ENCODE measurements at regions not wholly inside any gene's neighbourhood (a gene's known extent, or its start where the extent isn't known, plus 50 kb on each side); places are given as distances from the start of the nearest gene placed in this dataset.

DNA sequence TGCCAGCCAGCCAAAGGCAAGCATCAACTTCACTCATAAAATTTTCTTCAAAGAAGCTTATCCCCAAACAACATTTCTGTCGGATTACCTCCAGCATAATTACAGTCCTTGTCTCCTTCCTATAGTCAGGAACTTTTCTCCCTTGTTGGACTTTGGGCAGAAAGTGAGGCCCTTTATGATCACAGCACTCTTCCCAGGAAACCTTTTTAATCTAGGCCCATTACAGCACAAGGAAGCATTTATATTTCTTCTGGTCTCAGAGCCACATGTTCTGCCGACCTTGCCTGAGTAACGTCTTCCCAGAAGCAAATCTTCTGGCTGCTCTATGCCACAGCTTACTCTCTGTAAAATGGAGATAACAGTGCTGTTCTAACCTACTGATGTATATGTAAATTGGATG, 437.2 kb upstream of the SLC35B3 start:
- intact Hi-C loops (cut with DNase I, micrococcal nuclease) = no loop called here
- DNase-seq (no peak), ATAC-seq (no peak)
- Histone ChIP-seq H3K4me3 (no peak overlapping the region), H3K9me3 (no peaks in the 10 kb centered on the region), H3K36me3 (ENCODE audit: low read depth) (no peaks in the 10 kb centered on the region), H3K4me1 (ENCODE audit: low read depth) (no peaks in the 10 kb centered on the region)
- TF ChIP-seq, protein P1, sequence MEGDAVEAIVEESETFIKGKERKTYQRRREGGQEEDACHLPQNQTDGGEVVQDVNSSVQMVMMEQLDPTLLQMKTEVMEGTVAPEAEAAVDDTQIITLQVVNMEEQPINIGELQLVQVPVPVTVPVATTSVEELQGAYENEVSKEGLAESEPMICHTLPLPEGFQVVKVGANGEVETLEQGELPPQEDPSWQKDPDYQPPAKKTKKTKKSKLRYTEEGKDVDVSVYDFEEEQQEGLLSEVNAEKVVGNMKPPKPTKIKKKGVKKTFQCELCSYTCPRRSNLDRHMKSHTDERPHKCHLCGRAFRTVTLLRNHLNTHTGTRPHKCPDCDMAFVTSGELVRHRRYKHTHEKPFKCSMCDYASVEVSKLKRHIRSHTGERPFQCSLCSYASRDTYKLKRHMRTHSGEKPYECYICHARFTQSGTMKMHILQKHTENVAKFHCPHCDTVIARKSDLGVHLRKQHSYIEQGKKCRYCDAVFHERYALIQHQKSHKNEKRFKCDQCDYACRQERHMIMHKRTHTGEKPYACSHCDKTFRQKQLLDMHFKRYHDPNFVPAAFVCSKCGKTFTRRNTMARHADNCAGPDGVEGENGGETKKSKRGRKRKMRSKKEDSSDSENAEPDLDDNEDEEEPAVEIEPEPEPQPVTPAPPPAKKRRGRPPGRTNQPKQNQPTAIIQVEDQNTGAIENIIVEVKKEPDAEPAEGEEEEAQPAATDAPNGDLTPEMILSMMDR (IDR thresholded peaks at IDR 0.05) = no peak

DNA sequence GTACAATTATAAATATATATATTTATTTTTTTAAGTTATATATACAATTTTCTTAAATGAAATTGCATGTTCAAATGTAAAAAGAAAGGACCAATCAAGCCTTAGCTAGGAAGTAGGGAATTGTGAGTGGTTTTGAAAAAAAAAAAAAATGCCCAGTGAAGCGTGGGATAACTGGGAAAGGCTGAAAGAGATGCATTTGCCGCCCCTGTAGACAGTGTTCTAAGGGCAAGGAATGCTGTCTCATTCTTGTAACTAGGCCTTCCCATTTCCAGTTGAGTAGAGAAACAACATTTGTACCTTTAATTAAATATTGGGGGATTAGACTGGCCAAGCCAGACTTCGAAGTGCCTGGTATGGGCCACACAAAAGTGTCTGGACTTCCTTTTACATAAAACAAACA, 430.1 kb upstream of the SLC35B3 start:
- TF ChIP-seq, protein P1 (IDR thresholded peaks at IDR 0.05) = no peak
- Histone ChIP-seq H3K9me3 (no peaks in the 10 kb centered on the region), H3K4me1 (ENCODE audit: low read depth) (no peaks in the 10 kb centered on the region), H3K4me3 (no peak overlapping the region), H3K36me3 (ENCODE audit: low read depth) (no peaks in the 10 kb centered on the region)
- ATAC-seq = no peak
- no peak for DNase-seq
- intact Hi-C loops (cut with DNase I, micrococcal nuclease) = no loop called here

DNA sequence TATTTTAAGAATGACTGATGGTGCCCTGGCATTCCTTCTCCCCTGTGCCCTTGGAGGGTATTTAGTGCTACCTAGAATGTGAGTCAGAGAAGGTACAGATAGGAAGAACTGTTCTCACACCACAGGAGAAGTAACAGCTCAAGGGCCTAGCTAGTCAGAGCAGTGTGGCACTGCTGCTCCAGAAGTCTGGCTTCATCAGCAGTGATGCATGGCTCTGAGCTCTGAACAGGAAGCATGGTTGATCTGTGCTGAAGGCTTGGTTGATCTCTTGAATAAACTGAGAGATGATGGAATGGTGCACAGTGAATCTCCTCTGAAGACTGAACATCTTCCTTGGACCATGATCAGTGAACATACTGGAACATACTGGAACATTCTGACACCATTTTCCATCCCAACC, 425.3 kb upstream of the SLC35B3 start:
- intact Hi-C loops (cut with DNase I, micrococcal nuclease) = no loop called here
- Histone ChIP-seq H3K4me1 (ENCODE audit: low read depth) (no peaks in the 10 kb centered on the region), H3K4me3 (no peak overlapping the region), H3K36me3 (ENCODE audit: low read depth) (no peaks in the 10 kb centered on the region), H3K9me3 (no peaks in the 10 kb centered on the region)
- DNase-seq = no peak
- no peak for ATAC-seq
- TF ChIP-seq, protein P1 (IDR thresholded peaks at IDR 0.05) = no peak

DNA sequence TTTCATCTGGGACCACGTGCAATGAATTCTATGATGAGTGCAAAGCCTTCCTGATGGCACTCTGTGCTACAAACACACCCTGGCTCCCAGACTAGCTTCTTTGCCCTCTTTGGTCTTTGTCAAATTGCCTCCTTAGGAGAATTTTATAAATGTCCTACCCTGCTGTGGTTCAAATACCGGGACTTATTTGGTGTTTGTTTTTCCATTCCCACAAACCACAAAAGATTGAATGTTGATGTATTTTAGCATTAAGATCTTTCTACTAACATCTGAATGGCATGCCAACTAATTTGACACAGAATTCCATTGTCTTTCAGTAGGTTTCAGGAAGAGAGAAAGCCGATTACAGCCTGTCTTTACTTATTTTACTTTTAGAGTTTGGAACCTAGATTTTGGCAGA, 424.2 kb upstream of the SLC35B3 start:
- Histone ChIP-seq H3K4me1 (ENCODE audit: low read depth) (no peaks in the 10 kb centered on the region), H3K9me3 (no peaks in the 10 kb centered on the region), H3K36me3 (ENCODE audit: low read depth) (no peaks in the 10 kb centered on the region), H3K4me3 (no peak overlapping the region)
- no peak for DNase-seq
- intact Hi-C loops (cut with DNase I, micrococcal nuclease) = no loop called here
- TF ChIP-seq, protein P1 (IDR thresholded peaks at IDR 0.05) = no peak
- ATAC-seq = no peak

DNA sequence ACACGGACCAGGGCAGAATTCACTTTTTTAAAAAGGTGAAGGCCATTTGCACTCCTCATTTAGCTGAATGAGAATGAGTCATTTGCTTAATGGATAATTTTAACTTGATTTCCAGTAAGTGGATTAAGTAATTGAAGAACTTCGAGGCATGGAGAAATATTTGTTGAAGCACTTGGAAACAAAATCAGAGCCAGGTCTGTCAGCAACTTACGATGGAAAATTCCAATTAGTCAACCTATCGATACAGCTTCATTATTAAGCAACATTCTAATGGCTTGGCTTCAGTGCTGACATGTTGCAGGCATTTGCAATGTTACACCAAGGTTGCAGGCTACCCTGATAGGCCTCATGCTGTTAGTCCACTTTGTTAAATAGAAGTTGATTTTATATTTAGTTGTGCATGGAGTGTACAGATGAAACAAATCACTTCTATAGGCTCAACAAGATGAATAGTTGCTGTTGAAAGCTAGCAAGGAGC, 423.5 kb upstream of the SLC35B3 start:
- no peaks in the 10 kb centered on the region for H3K9me3 ChIP-seq
- TF ChIP-seq, protein P1 (IDR thresholded peaks at IDR 0.05) = no peak
- H3K36me3 ChIP-seq (ENCODE audit: low read depth) = no peaks in the 10 kb centered on the region
- DNase-seq (no peak), ATAC-seq (no peak)
- no peak overlapping the region for H3K4me3 ChIP-seq
- H3K4me1 ChIP-seq (ENCODE audit: low read depth) = no peaks in the 10 kb centered on the region
- intact Hi-C loops (cut with DNase I, micrococcal nuclease) = no loop called here

DNA sequence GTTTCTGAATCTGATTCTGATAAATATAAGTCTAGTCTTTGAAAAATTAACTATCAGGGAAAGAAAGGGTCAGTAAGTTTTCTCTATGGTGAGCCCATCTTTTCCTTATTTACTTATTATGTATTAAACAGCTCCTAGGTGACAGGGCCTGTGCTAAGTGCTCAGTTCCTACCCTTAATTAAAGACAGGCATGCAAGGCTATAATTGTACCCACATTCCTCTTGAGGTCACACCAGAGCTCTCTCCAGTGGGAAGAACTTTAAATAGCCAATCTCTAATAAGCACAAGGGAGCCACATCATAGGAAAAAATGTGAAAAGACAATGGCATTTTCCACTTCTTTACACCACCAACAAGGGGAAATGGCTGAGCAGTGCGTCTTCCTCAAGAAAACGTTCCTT, 421.8 kb upstream of the SLC35B3 start:
- intact Hi-C loops (cut with DNase I, micrococcal nuclease) = no loop called here
- TF ChIP-seq, protein P1 (IDR thresholded peaks at IDR 0.05) = no peak
- ATAC-seq (no peak), DNase-seq (no peak)
- no peaks in the 10 kb centered on the region for H3K36me3 ChIP-seq (ENCODE audit: low read depth)
- H3K9me3 ChIP-seq = no peaks in the 10 kb centered on the region
- H3K4me3 ChIP-seq = no peak overlapping the region
- no peaks in the 10 kb centered on the region for H3K4me1 ChIP-seq (ENCODE audit: low read depth)
